Neutrophil (primary cell): ENCODE measurements at regions not wholly inside any gene's neighbourhood (a gene's known extent, or its start where the extent isn't known, plus 50 kb on each side); places are given as distances from the start of the nearest gene placed in this dataset.

Experiments
- H3K27ac ChIP-seq: fragments of 200-600 bp; sonication (generic); 2 replicates; pipeline ENCODE4 v1.5.1; 2016; ENCODE audit warnings: mild to moderate bottlenecking, moderate library complexity
- H3K27me3 ChIP-seq: fragments of 200-600 bp; sonication (generic); 2 replicates; pipeline ENCODE4 v1.6.0; 2016; ENCODE audit warnings: mild to moderate bottlenecking
- H3K36me3 ChIP-seq: fragments of 200-600 bp; sonication (generic); 2 replicates; pipeline ENCODE4 v1.5.1; 2017
- H3K4me1 ChIP-seq, 2 experiments: fragments of 200-600 bp in 1 of 2; sonication (generic) in 1 of 2; 1 replicate in 1 of 2; 2 replicates in 1 of 2; pipeline versions ENCODE4 v1.5.1 to v1.6.1; 2013 to 2016; ENCODE audit warnings: low read depth in 1 of 2, low read length in 1 of 2, mild to moderate bottlenecking in 1 of 2, moderate library complexity in 1 of 2; ENCODE audit not compliant: control insufficient read depth in 1 of 2, insufficient read depth in 1 of 2
- H3K4me3 ChIP-seq, 2 experiments: fragments of 200-600 bp in 1 of 2; sonication (generic) in 1 of 2; 1 replicate in 1 of 2; 2 replicates in 1 of 2; pipeline ENCODE4 v1.5.1; 2013 to 2016; ENCODE audit warnings: low read depth in 1 of 2, low read length in 1 of 2, mild to moderate bottlenecking in 1 of 2, moderate library complexity in 1 of 2
- H3K9me3 ChIP-seq: fragments of 200-600 bp; sonication (generic); 2 replicates; pipeline ENCODE4 v1.5.1; 2016
- CTCF ChIP-seq: fragments of 200-600 bp; sonication (generic); IDR thresholded peaks from 2 replicates; pipeline ENCODE4 v1.5.1; 2016; ENCODE audit warnings: antibody characterized with exemption

- TF ChIP-seq CTCF: no peak
- Histone ChIP-seq H3K4me1 (no peaks in the 10 kb centered on the region), H3K36me3 (no peaks in the 10 kb centered on the region), H3K27me3 (no peaks in the 10 kb centered on the region), H3K27ac (no peak overlapping the region), H3K4me3 (no peak overlapping the region), H3K9me3 (no peaks in the 10 kb centered on the region)
Observed at GRCh38 chr12:126588586-126589249, 1523.5 kb downstream of the AACS start.

GRCh38 chr12:126591533-126591932 is 1526.3 kb downstream of the AACS start:
- no peak overlapping the region for H3K4me3 ChIP-seq
- no peaks in the 10 kb centered on the region for H3K9me3 ChIP-seq
- TF ChIP-seq CTCF: no peak

GRCh38 chr12:126601184-126602170 is 1536.2 kb downstream of the AACS start:
- no peak for TF ChIP-seq CTCF
- no peaks in the 10 kb centered on the region for H3K27me3 ChIP-seq
- H3K27ac ChIP-seq: no peak overlapping the region
- H3K36me3 ChIP-seq: no peaks in the 10 kb centered on the region
- no peaks in the 10 kb centered on the region for H3K9me3 ChIP-seq
- no peaks in the 10 kb centered on the region for H3K4me1 ChIP-seq
- H3K4me3 ChIP-seq: no peak overlapping the region

More at GRCh38 chr12:126591533-126591932, 1526.3 kb downstream of the AACS start:
- H3K4me1 ChIP-seq: no peaks in the 10 kb centered on the region
- H3K36me3 ChIP-seq: no peaks in the 10 kb centered on the region
- H3K27me3 ChIP-seq: no peaks in the 10 kb centered on the region
- no peak overlapping the region for H3K27ac ChIP-seq

GRCh38 chr12:126602612-126603011 is 1537.4 kb downstream of the AACS start:
- Histone ChIP-seq H3K9me3 (no peaks in the 10 kb centered on the region), H3K4me1 (no peaks in the 10 kb centered on the region), H3K27ac (no peak overlapping the region), H3K4me3 (no peak overlapping the region), H3K36me3 (no peaks in the 10 kb centered on the region), H3K27me3 (no peaks in the 10 kb centered on the region)
- TF ChIP-seq CTCF: no peak

DNA sequence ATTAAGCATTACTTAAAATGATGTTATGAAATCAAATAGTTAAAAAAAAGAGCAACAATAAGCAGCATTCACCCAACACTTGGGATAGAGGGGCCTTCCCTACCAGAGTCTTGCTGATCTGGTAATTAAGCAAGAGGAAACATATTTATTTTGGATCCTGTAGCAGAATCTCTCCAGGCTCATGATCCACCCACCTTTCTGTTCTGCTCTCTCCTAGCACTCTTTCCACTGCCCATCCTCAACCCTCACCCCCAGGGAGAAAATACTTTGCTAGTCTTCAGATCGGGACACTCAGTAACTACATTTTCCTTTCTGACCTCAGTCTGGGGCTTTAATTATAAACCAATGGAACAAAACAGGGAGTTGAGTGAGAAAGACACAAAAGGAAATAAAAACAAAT is 1541.9 kb downstream of the AACS start:
- no peaks in the 10 kb centered on the region for H3K9me3 ChIP-seq
- no peaks in the 10 kb centered on the region for H3K27me3 ChIP-seq
- no peaks in the 10 kb centered on the region for H3K36me3 ChIP-seq
- H3K27ac ChIP-seq: no peak overlapping the region
- TF ChIP-seq CTCF: no peak
- H3K4me1 ChIP-seq: no peaks in the 10 kb centered on the region
- H3K4me3 ChIP-seq: no peak overlapping the region
